ENCODE measurements at regions not wholly inside any gene's neighbourhood (a gene's known extent, or its start where the extent isn't known, plus 50 kb on each side); places are given as distances from the start of the nearest gene placed in this dataset.

GRCh38 chr2:129892773-129893172, 86.7 kb upstream of the RAB6C start:
- no peak overlapping the region for H3K4me3 ChIP-seq (ENCODE audit: low read depth, low read length)
- Mint-ChIP-seq H3K36me3 (no peaks in the 10 kb centered on the region), H3K27me3 (peaks cover 5% of the 10 kb centered on the region), H3K4me3 (no peak overlapping the region), H3K27ac (no peak overlapping the region), H3K4me1 (peaks cover 0 to 3% (median 0%) of the 10 kb centered on the region in 4 donors), H3K9me3 (peaks cover 0 to 2% (median 0%) of the 10 kb centered on the region in 7 donors)
- DNase-seq (no peak), ATAC-seq (ENCODE audit: low read depth in 2 of 2) (no peak)
- no peaks in the 10 kb centered on the region for H3K27me3 ChIP-seq (ENCODE audit: control insufficient read depth, insufficient read depth, low read length)
- H3K4me1 ChIP-seq (ENCODE audit: control insufficient read depth, insufficient read depth, low read length, poor library complexity, severe bottlenecking), result no peaks in the 10 kb centered on the region
- H3K27ac ChIP-seq (ENCODE audit: insufficient read depth, low read length, poor library complexity, severe bottlenecking), result no peak overlapping the region
- no peaks in the 10 kb centered on the region for H3K9me3 ChIP-seq (ENCODE audit: control insufficient read depth in 2 of 2, low read length in 2 of 2)
- H3K36me3 ChIP-seq (ENCODE audit: control insufficient read depth, insufficient read depth, low read length), result no peaks in the 10 kb centered on the region

GRCh38 chr2:129893244-129893643, 86.2 kb upstream of the RAB6C start:
- no peaks in the 10 kb centered on the region for H3K9me3 ChIP-seq (ENCODE audit: control insufficient read depth in 2 of 2, low read length in 2 of 2)
- H3K27me3 ChIP-seq (ENCODE audit: control insufficient read depth, insufficient read depth, low read length), result no peaks in the 10 kb centered on the region
- Mint-ChIP-seq H3K4me1 (peaks cover 0 to 3% (median 0%) of the 10 kb centered on the region in 4 donors), H3K4me3 (no peak overlapping the region), H3K36me3 (no peaks in the 10 kb centered on the region), H3K27ac (no peak overlapping the region), H3K9me3 (peaks cover 0 to 2% (median 0%) of the 10 kb centered on the region in 7 donors), H3K27me3 (peaks cover 5% of the 10 kb centered on the region)
- no peak for ATAC-seq (ENCODE audit: low read depth in 2 of 2)
- H3K36me3 ChIP-seq (ENCODE audit: control insufficient read depth, insufficient read depth, low read length), result no peaks in the 10 kb centered on the region
- H3K4me1 ChIP-seq (ENCODE audit: control insufficient read depth, insufficient read depth, low read length, poor library complexity, severe bottlenecking), result no peaks in the 10 kb centered on the region
- no peak overlapping the region for H3K27ac ChIP-seq (ENCODE audit: insufficient read depth, low read length, poor library complexity, severe bottlenecking)
- no peak for DNase-seq
- H3K4me3 ChIP-seq (ENCODE audit: low read depth, low read length), result no peak overlapping the region

GRCh38 chr2:129894616-129895015, 84.8 kb upstream of the RAB6C start:
- peaks cover 5% of the 10 kb centered on the region for H3K27me3 Mint-ChIP-seq
- Histone ChIP-seq H3K9me3 (ENCODE audit: control insufficient read depth in 2 of 2, low read length in 2 of 2) (no peaks in the 10 kb centered on the region), H3K27ac (ENCODE audit: insufficient read depth, low read length, poor library complexity, severe bottlenecking) (no peak overlapping the region), H3K36me3 (ENCODE audit: control insufficient read depth, insufficient read depth, low read length) (no peaks in the 10 kb centered on the region), H3K4me1 (ENCODE audit: control insufficient read depth, insufficient read depth, low read length, poor library complexity, severe bottlenecking) (no peaks in the 10 kb centered on the region), H3K4me3 (ENCODE audit: low read depth, low read length) (no peak overlapping the region), H3K27me3 (ENCODE audit: control insufficient read depth, insufficient read depth, low read length) (no peaks in the 10 kb centered on the region)
- no peak overlapping the region for H3K4me3 Mint-ChIP-seq
- peaks cover 0 to 3% (median 0%) of the 10 kb centered on the region in 4 donors for H3K4me1 Mint-ChIP-seq
- no peaks in the 10 kb centered on the region for H3K36me3 Mint-ChIP-seq
- ATAC-seq (ENCODE audit: low read depth in 2 of 2) (no peak), DNase-seq (no peak)
- peaks cover 0 to 3% (median 0%) of the 10 kb centered on the region in 7 donors for H3K9me3 Mint-ChIP-seq
- no peak overlapping the region for H3K27ac Mint-ChIP-seq

- Mint-ChIP-seq H3K27ac (no peak overlapping the region), H3K27me3 (peaks cover 5% of the 10 kb centered on the region), H3K9me3 (peaks cover 0 to 3% (median 0%) of the 10 kb centered on the region in 7 donors), H3K36me3 (no peaks in the 10 kb centered on the region), H3K4me3 (no peak overlapping the region), H3K4me1 (peaks cover 0 to 3% (median 0%) of the 10 kb centered on the region in 4 donors)
- Histone ChIP-seq H3K4me1 (ENCODE audit: control insufficient read depth, insufficient read depth, low read length, poor library complexity, severe bottlenecking) (no peaks in the 10 kb centered on the region), H3K27me3 (ENCODE audit: control insufficient read depth, insufficient read depth, low read length) (no peaks in the 10 kb centered on the region), H3K4me3 (ENCODE audit: low read depth, low read length) (no peak overlapping the region), H3K36me3 (ENCODE audit: control insufficient read depth, insufficient read depth, low read length) (no peaks in the 10 kb centered on the region), H3K9me3 (ENCODE audit: control insufficient read depth in 2 of 2, low read length in 2 of 2) (no peaks in the 10 kb centered on the region), H3K27ac (ENCODE audit: insufficient read depth, low read length, poor library complexity, severe bottlenecking) (no peak overlapping the region)
- DNase-seq (no peak), ATAC-seq (ENCODE audit: low read depth in 2 of 2) (no peak)
Measured at GRCh38 chr2:129895061-129895460, 84.4 kb upstream of the RAB6C start.

- Histone ChIP-seq H3K27me3 (ENCODE audit: control insufficient read depth, insufficient read depth, low read length) (no peaks in the 10 kb centered on the region), H3K27ac (ENCODE audit: insufficient read depth, low read length, poor library complexity, severe bottlenecking) (no peak overlapping the region), H3K36me3 (ENCODE audit: control insufficient read depth, insufficient read depth, low read length) (no peaks in the 10 kb centered on the region), H3K4me3 (ENCODE audit: low read depth, low read length) (no peak overlapping the region), H3K4me1 (ENCODE audit: control insufficient read depth, insufficient read depth, low read length, poor library complexity, severe bottlenecking) (no peaks in the 10 kb centered on the region), H3K9me3 (ENCODE audit: control insufficient read depth in 2 of 2, low read length in 2 of 2) (no peaks in the 10 kb centered on the region)
- Mint-ChIP-seq H3K4me1 (peaks cover 0 to 3% (median 0%) of the 10 kb centered on the region in 4 donors), H3K27me3 (peaks cover 4% of the 10 kb centered on the region), H3K9me3 (peaks cover 0 to 3% (median 0%) of the 10 kb centered on the region in 7 donors), H3K36me3 (no peaks in the 10 kb centered on the region), H3K27ac (no peak overlapping the region), H3K4me3 (no peak overlapping the region)
- DNase-seq, result no peak
- no peak for ATAC-seq (ENCODE audit: low read depth in 2 of 2)
Measured at GRCh38 chr2:129895526-129896082, 83.9 kb upstream of the RAB6C start.

GRCh38 chr2:129896226-129897100, 83.0 kb upstream of the RAB6C start:
- Mint-ChIP-seq H3K27me3 (no peaks in the 10 kb centered on the region), H3K9me3 (peaks cover 0 to 3% (median 0%) of the 10 kb centered on the region in 7 donors), H3K4me3 (no peak overlapping the region), H3K27ac (no peak overlapping the region), H3K36me3 (no peaks in the 10 kb centered on the region), H3K4me1 (peaks cover 0 to 3% (median 0%) of the 10 kb centered on the region in 4 donors)
- no peaks in the 10 kb centered on the region for H3K36me3 ChIP-seq (ENCODE audit: control insufficient read depth, insufficient read depth, low read length)
- no peaks in the 10 kb centered on the region for H3K27me3 ChIP-seq (ENCODE audit: control insufficient read depth, insufficient read depth, low read length)
- no peak overlapping the region for H3K27ac ChIP-seq (ENCODE audit: insufficient read depth, low read length, poor library complexity, severe bottlenecking)
- ATAC-seq (ENCODE audit: low read depth in 2 of 2) (no peak), DNase-seq (no peak)
- H3K9me3 ChIP-seq (ENCODE audit: control insufficient read depth in 2 of 2, low read length in 2 of 2), result no peaks in the 10 kb centered on the region
- no peak overlapping the region for H3K4me3 ChIP-seq (ENCODE audit: low read depth, low read length)
- no peaks in the 10 kb centered on the region for H3K4me1 ChIP-seq (ENCODE audit: control insufficient read depth, insufficient read depth, low read length, poor library complexity, severe bottlenecking)

- Histone ChIP-seq H3K4me1 (ENCODE audit: control insufficient read depth, insufficient read depth, low read length, poor library complexity, severe bottlenecking) (no peaks in the 10 kb centered on the region), H3K9me3 (ENCODE audit: control insufficient read depth in 2 of 2, low read length in 2 of 2) (no peaks in the 10 kb centered on the region), H3K36me3 (ENCODE audit: control insufficient read depth, insufficient read depth, low read length) (no peaks in the 10 kb centered on the region), H3K27ac (ENCODE audit: insufficient read depth, low read length, poor library complexity, severe bottlenecking) (no peak overlapping the region), H3K4me3 (ENCODE audit: low read depth, low read length) (no peak overlapping the region), H3K27me3 (ENCODE audit: control insufficient read depth, insufficient read depth, low read length) (no peaks in the 10 kb centered on the region)
- no peaks in the 10 kb centered on the region for H3K27me3 Mint-ChIP-seq
- no peak for DNase-seq
- no peaks in the 10 kb centered on the region for H3K36me3 Mint-ChIP-seq
- no peak for ATAC-seq (ENCODE audit: low read depth in 2 of 2)
- no peak overlapping the region for H3K27ac Mint-ChIP-seq
- no peak overlapping the region for H3K4me3 Mint-ChIP-seq
- H3K4me1 Mint-ChIP-seq, result no peaks in the 10 kb centered on the region
- peaks cover 0 to 4% (median 0%) of the 10 kb centered on the region in 7 donors for H3K9me3 Mint-ChIP-seq
Measured at GRCh38 chr2:129901754-129902415, 77.6 kb upstream of the RAB6C start.

Measured in CD4-positive, CD25-positive, alpha-beta regulatory T cell (primary cell).